Stimulated activated CD4-positive, alpha-beta T cell treated with anti-CD3 and anti-CD28 coated beads, TNF-alpha, amount 100 ng/mL, for 1 hour (primary cell): ENCODE measurements at regions not wholly inside any gene's neighbourhood (a gene's known extent, or its start where the extent isn't known, plus 50 kb on each side); places are given as distances from the start of the nearest gene placed in this dataset.
"Not testable (repeated sequence)": the region's sequence is repeated elsewhere in the genome, so short reads cannot be mapped to it uniquely, and the experiment has no call there.

Experiments
- DNase-seq, 3 donors: peaks; one replicate each; pipeline ENCODE4 v3.0.0-alpha.2; 2020; ENCODE audit warnings: low read depth in 3 of 3, low spot score in 1 of 3

DNA sequence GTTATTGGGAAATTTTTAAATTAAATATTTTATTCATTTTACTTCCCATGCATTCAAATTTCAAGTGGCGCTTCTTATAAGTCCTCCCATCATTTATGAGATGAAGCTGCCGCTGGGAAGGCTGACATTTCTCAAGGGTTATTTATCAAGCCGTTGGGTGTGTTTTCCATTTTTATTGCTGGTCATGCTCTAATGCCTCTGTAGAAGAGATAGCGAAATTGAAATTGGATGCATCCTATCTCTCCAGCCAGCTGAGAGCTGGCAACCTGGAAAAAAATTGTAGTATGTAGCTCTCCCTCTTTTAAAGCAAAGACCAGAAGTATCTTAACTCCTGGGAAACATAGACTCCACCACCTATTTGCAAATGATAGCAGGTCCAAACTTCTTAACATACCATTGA lies 135.9 kb downstream of the C6orf118 start:
- no peak for DNase-seq

DNA sequence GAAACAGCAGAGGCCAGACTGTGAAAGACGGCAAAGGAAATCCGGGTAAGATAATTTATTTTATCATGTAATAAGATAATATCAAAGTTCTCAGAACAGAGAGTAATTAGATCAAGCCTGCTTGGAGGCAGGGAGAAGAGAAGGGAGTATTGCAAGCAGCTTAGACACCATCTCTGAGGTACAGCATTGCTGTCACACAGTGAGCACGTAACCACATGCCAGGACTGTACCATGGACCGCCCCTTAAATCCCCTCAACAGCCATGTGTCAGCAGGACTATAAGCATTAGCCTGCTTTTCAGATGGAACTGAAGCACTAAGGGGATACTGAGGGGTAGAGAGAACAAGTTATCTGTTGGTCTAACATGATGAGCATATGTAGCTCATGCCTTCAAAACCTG lies 141.5 kb downstream of the C6orf118 start:
- DNase-seq, result no peak

DNA sequence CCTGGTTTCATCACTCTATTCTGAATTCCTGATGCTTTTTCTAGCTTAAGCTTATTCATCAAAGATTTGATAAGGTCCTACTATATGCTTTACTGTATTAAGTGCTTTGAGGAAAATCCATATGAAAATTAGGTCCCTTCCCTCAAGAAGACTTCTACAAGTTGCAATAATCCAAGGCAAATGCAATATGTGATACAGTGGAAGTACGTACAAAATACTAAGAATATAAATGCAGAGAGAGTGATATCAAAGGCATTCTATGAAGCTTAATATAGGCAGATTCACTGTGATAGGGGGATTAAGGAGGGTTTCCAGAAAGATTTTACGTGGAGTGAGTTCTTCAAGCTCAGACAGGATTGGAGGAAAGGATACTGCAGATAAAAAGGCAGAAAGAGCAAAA lies 142.1 kb downstream of the C6orf118 start:
- no peak for DNase-seq

DNA sequence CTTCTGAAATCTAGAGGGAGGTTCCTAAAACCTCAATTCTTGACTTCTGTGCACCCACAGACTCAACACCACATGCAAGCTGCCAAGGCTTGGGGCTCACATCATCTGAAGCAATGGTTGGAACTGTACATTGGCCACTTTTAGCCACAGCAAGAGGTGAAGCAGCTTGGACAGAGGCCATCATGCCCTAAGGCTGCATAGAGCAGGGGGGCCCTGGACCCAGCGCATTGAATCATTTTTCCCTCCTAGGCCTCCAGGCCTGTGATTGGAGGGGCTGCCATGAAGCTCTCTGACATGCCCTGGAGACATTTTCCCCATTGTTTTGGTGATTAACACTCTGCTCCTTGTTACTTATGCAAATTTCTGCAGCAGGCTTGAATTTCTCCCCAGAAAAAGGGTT lies 145.9 kb downstream of the C6orf118 start:
- DNase-seq, result no peak

DNA sequence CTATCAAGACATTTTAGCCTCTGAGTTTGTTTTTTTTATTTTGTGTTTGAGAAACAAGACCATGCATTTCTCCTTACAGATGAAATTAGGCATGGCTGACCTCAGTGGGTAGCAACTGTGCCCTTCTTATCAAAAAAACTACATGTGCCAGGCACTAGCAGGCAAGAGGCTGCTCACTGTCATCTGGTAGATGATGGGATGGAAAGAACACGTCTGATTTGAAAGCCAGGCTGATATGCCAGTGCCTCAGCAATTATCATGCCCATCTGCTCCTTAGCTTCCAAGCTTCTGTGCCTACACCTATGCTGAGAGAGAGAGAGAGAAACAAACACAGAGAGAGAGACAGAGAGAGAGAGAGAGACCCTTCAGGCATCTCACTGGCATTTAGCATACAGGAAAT lies 149.9 kb downstream of the C6orf118 start:
- no peak for DNase-seq

DNA sequence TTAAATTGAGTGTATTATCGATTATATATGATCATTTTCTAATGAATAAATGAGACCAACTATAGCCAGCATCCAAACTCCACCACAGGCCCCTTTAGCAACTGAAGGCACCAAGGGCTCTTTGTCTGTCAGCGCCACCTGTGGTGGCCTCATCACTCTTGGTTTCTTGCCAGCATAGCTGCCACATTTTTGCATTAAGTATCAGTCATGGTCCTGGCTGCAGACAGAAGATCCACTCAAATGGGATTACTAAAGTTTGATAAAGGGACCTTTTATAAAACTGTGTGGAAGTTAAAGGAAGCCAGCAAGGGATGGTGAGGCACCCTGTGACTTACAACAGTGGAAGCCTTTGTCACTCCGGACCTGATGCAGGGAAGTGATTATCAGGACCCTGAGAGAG lies 162.9 kb downstream of the C6orf118 start:
- no peak for DNase-seq

DNA sequence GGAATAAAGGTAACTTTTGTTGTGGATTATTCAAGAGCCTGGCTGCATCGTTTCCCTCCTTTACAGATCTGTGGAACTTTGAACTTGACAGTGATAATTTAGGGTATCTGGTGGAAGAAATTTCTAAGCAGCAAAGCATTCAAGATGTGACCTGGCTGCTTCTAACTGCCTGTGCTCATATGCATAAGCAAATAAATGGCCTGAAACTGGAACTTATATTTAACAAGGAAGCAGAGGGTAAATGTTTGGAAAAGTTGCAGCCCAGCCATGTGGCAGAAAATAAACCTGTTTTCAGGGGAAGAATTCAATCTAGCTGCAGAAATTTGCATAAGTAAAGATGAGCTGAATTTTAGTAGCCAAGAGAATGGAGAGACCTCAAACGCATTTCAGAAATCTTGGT lies 173.5 kb downstream of the C6orf118 start:
- no peak for DNase-seq

DNA sequence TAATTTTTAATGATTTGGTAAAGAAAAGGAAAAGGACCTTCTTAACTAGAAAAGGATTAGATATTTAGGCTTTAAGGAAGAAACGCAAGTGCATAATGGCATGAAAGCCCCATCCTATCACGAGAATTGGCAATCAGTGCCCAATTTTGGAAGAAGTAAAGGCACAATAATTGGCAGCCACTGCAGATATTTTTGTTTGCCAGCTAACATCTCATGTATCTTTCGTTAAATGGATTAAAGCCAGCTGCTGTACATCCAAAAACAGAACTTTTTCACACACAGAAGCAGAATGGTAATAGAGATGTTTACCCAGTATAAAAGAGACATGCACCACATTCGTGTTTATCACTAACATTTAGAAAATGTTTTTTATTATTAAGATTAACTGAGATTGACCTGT lies 180.3 kb downstream of the C6orf118 start:
- no peak for DNase-seq

DNA sequence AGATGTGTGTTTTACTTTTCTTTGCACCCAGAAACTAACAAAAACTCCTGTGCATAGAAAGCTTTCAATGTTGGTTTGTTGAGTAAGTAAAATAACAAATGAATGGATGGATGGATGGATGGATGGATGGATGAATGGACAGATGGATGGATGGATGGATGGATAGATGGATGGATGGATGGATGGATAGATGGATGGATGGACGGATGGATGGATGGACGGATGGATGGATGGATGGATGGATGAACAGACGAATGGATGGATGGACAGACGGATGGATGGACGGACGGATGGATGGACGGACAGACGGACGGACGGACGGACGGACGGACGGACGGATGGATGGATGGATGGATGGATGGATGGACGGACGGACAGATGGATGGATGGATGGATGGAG lies 181.7 kb downstream of the C6orf118 start:
- DNase-seq, result not testable (repeated sequence)

DNA sequence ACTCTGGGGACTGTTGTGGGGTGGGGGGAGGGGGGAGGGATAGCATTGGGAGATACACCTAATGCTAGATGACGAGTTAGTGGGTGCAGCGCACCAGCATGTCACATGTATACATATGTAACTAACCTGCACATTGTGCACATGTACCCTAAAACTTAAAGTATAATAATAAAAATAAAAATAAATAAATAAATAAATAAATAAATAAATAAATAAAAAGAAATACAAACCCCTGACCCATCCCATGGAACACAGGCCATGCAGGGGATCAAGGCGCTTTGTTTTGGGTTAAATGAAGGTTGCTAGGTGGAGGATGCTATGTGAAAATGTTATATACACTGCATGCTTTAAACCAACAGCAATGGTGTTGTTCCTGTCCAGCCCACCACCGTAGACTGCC lies 184.7 kb downstream of the C6orf118 start:
- not testable (repeated sequence) for DNase-seq

DNA sequence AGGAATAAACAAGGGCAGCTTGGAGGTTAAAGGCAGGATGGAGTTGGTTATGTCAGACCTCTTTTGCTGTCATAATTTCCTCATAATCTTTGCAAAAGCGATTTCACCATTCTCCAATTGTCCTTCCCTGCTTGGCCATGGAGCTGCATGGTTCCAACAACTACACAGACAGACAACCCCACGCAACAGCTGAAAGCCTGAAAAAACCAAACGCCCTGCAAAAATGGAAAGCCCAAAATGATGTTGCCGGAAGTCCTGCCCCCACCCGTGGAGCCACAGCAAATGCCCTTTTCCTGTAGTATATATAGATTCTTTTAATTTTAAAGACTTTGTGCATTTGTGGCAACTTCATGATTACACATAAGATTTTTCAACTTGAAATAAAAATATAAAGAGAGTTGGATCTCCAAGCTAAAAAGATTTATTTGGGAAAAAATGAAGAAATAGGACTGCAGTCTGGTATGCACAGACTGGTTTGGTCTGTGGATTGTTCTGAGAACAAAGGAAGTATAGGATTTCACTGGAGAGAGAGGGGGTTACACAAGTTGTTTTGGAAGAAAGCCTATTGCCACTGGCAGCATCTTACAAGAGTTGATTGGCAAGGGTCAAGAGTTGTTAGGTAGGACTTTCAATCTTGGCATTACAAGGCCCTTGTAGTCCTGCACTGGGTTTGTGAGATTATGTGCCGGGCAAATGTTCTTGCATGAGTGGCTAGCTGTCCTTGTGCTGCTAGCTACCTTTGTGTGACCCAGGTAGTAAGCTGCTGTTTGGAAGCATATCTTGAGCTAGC lies 190.0 kb downstream of the C6orf118 start:
- DNase-seq, result no peak

DNA sequence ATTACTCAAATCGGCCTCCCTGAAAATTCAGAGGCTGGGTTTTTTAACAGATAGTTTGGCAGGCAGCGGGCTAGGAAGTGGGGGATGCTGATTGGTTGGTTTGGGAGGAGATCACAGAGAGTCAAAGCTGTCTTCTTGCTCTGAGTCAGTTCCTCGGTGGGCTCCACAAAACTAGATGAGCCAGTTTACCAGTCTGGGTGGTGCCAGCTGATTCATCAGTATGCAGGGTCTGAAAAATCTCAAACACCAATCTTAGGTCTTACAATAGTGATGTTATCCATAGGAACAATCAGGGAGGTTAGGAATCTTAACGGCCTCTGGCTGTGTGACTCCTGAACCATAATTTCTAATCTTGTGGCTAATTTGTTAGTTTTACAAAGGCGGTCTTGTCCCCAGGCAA lies 190.7 kb downstream of the C6orf118 start:
- DNase-seq, result no peak

DNA sequence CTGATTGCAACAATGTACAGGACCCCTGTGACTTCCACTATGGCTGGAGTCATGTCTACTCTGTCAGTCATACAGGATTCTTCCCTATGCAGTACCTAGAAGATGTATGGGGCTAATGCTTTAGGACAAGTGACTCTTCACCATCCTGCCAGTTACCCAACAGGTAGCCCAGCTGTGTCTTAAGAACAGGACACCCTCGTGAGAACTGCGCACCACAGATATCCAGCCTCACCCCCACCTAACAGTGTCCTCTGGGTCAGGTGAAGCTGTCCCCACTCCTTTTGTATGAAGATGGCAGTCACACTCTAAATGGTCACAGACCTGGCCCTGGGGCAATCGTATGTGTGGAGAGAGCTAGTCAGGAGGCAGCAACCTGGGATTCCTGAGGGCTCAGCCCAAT lies 191.6 kb downstream of the C6orf118 start:
- no peak for DNase-seq

DNA sequence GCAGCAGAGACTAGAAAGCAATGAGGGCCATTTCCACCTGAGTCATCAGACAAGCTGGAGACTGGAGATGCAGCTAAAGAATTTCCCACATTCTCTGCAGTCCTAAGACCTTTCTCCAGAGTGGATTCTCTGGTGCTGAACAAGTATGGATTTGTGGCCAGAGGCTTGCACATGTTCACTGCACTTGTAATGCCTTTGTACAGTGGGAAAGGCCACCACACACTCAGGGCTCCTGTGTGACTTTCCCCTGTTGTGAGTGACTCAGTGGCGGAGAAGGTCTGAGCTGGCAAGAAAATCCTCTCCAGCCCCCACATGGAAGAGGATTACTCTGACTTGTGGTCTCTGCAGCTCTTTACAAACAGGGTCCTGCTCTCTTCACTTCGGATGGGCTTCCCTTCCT lies 192.3 kb downstream of the C6orf118 start:
- DNase-seq, result no peak

DNA sequence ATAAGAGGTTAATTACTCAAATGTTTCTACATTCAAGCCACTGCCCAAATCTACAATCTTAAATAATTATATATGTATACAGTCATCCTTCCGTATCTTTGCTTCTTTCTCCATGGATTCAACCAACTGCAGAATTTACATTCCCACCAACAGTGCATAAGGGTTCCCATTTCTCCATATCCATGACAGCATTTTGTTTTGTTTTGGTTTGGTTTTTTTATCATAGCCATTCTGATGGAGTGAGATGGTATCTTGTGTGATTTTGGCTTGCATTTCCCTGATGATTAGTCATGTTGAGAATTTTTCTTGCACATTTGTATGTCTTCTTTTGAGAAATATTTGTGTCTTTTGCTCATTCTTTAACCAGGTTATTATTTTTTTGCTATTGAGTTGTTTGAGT lies 198.5 kb downstream of the C6orf118 start:
- no peak for DNase-seq

DNA sequence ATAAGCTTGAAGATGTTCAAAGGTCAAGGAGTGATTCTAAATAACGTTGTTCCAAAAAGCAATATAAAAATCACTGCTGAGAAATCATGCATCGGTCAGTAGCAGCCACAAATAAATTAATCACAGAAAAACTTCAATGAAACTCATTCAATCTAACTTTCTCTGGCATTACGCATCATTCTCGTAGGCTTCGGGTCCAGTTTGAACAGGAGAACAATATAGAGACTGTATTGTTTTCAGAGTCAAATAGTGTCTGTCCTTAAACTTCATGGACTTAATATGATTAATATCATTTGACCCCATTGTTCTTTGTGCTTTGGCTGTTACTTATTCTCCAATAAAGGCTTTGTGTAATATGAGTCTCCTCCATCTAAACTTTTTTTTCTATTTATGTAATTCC lies 200.4 kb downstream of the C6orf118 start:
- no peak for DNase-seq

DNA sequence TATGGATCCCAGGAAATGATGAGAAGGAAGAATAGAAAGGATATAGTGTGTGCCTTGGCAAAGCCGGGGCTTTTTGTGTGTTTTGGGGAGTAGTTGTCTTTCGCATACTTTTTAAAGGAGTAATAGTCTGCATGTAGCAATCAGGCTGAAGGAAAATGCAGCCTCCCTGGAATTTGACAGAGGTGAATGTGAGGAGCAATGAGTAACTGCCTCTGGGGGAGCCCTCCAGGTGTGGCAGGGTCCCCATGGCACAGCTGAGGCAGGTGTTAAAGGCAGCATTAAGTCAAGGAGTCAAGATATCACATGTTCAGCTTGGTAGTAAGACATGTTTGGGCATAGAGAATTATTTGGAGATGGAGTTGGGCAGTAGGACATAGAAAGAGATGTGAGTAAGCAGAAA lies 203.1 kb downstream of the C6orf118 start:
- no peak for DNase-seq

DNA sequence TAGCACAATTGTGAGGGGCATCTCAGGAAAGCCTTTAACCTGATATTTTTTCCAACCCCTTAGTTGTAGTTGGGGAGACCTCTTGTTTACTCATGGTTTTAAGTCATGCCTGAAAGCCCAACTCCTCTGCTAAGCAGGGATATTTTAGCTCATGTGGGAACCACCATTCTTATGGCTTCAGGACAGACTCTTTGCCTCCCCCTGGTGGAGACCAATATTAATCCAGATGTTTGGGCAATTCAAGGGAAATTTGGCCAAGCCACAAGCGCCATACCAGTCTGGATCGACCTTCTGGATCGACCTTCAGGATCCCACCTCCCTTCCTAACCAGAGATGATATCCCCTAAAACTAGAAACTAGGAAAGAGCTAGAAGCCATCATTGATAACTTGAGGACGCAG lies 211.2 kb downstream of the C6orf118 start:
- DNase-seq, result no peak

DNA sequence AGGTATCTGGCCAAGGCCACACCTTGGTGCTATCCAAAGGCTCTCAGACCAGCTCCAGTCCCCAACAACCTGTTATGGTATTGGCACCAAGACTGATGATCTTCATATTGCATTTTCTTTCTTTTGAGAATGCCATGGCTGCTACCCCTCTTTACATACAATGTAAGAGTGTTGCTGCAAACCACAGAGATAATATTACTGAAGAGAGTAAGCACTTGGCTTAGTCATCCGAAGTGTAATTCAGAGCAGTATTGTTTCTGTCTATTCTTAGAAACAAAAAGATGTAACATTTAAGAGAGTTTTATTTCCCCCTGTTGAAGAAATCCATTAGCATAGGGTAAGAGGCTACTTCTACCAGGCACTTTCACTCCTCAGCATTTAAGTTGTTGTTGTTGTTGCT lies 212.5 kb downstream of the C6orf118 start:
- no peak for DNase-seq

DNA sequence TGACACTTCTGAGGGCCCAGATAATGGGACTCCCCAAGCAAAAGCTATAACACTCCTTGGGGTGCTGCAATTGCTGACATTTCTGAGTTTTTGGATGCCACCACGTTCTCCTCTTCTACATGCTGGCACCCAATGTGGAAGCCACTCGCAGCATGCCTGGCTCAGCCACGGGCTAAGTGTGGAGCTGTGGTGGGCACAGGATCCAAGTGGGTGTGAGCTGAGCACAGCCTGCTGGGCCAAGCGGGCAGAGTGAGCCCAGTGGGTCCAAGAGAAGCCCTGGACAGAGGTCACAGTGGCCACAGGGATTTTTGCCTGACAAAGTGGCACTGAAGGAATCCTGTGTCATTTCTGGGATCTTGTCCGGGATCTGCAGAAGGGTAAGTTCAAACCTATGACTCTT lies 213.2 kb downstream of the C6orf118 start:
- DNase-seq, result no peak

DNA sequence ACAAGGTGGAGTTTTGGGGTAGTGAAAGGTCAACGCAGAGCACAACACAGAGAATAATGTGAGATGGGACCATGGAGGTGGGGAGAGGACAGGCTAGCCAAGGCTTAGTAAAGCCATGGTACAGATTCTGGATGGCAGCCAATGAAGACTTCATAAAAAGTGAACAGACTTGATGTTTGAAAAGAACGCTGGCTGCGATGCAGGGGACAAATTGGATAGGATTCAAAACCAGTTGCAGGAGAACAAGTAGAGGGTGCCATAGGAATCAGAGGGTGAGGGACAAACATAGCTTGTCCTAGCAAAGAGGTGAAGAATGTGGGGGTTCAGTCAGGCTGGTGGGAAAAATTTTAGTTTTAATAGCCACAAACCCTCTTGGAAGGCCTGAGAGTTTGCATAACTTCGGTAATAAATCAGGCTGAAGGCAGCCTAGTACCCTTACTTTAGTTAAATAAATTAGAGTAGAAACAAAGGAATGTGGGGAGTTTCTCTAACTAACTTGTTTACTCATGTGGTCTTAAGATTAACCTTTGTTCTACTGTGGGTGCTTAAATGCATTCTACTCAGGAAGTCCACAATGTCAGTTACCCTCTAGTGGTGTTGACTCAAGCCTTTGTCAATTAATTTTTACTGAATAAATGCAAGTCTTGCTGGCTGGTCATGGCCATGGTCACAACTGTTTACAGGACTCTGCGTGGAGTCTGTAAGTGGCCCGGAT lies 216.4 kb downstream of the C6orf118 start:
- no peak for DNase-seq

DNA sequence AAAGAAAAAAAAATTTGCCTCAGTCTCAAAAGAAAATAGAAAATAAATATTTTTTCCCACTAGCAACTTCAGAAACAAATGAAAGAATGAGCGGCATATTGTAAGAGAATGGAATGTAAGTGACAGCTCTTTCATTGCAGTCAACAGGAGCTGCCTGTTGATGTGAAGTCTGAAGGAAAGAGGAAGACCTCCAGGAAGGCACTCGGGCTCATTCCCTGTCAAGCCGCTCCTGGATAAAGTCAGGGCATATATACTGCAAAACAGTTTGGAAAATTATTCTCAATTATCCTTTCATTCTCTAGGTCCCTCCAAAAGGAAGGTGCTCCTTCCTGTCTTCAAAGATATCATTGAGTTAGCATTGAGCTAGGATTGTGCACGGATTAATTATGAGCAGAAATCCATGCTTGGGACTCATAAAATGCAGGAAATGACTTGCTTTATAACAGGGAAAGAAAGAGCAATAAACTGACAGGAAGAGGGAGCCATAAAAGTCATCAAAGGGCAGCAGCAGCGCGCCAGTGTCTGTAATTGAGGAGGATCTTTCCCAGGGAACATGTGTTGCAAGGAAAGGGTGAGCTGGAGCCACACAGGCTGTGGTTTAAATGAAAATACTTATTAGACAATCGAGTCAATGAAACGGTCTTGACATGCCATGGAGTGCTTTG lies 218.2 kb downstream of the C6orf118 start:
- DNase-seq, result no peak
